BLaER1 treated with 17β-estradiol and CSF1 and Interleukin-3, amounts not matched to agents 10 nM and 100 nM (cell line): ENCODE measurements at regions not wholly inside any gene's neighbourhood (a gene's known extent, or its start where the extent isn't known, plus 50 kb on each side); places are given as distances from the start of the nearest gene placed in this dataset.

Source experiments
- H3K27ac ChIP-seq, 11 experiments: shearing (Covaris generic); formaldehyde crosslinking; 2 replicates each; pipeline ENCODE4 v1.8.1; 2022
- H3K27me3 ChIP-seq, 11 experiments: shearing (Covaris generic); formaldehyde crosslinking; 2 replicates each; pipeline ENCODE4 v1.8.1; 2022
- H3K36me3 ChIP-seq, 11 experiments: shearing (Covaris generic); formaldehyde crosslinking; 2 replicates each; pipeline ENCODE4 v1.8.1; 2022
- H3K4me1 ChIP-seq, 10 experiments: shearing (Covaris generic); formaldehyde crosslinking; 2 replicates each; pipeline ENCODE4 v1.8.1; 2022
- H3K4me2 ChIP-seq, 11 experiments: shearing (Covaris generic); formaldehyde crosslinking; 2 replicates each; pipeline ENCODE4 v1.8.1; 2022
- H3K4me3 ChIP-seq, 10 experiments: shearing (Covaris generic); formaldehyde crosslinking; 2 replicates each; pipeline ENCODE4 v1.8.1; 2022
- H3K9ac ChIP-seq, 11 experiments: shearing (Covaris generic); formaldehyde crosslinking; 2 replicates each; pipeline ENCODE4 v1.8.1; 2022
- H3K9me3 ChIP-seq, 11 experiments: shearing (Covaris generic); formaldehyde crosslinking; replicated peaks in 1 of 11; 2 replicates each; pipeline ENCODE4 v1.8.1; 2022
- H4K20me1 ChIP-seq, 11 experiments: shearing (Covaris generic); formaldehyde crosslinking; 2 replicates each; pipeline ENCODE4 v1.8.1; 2022
- Cebpa-rat ChIP-seq, 11 experiments: shearing (Covaris generic); IDR thresholded peaks; 2 replicates each; pipeline ENCODE4 v1.8.1; 2022

DNA sequence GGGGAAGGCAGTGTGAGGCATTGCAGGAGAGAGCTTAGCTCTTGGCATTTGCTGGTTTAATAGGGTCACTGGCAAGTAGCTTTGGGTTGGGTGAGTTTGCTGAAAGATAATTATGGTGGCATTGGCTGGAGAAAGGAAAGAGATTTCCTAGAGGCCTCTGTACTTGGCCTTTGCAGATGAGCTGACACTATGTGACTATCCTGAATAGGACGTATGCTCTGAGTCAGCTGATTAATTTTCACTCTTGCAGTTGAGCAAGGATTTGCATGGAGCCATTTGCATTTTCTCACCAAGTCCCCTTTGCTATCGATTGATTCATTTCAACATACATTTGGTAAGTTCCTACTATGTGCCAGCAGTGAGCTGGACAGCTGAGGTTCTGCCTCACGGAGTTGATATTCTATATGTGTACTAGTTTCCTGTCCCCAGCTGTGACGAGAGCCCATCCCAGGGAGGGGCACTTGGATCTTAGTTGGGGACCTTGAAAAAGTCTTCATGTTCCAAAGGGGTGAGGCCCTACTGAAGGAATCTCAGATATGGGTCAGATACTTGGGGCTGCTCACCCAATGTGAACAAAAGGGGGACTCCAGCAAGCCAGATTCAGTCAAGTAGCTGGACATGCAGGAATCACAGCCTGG lies 245.7 kb downstream of the LOXHD1 start:
- Histone ChIP-seq H3K9ac (no peak overlapping the region), H3K4me3 (no peak overlapping the region), H4K20me1 (peaks cover 0 to 83% (median 71%) of the 10 kb centered on the region in 11 experiments; a peak in 18 of 22 replicates), H3K4me1 (peaks cover 31 to 70% (median 62%) of the 10 kb centered on the region in 10 experiments), H3K4me2 (peak overlapping the region in 4 of 11 experiments; percentile 8 to 36 (median 26); a peak in 5 of 22 replicates), H3K9me3 (no peaks in the 10 kb centered on the region), H3K27me3 (no peaks in the 10 kb centered on the region), H3K27ac (0 out of 22 replicates have a peak overlapping the region, but pooled peaks of 1 of the 11 experiments have one; percentile 23), H3K36me3 (peaks cover 0 to 32% (median 4%) of the 10 kb centered on the region in 11 experiments; a peak in 10 of 22 replicates)
- TF ChIP-seq Cebpa-rat (IDR thresholded peaks at IDR 0.05), result no peak

DNA sequence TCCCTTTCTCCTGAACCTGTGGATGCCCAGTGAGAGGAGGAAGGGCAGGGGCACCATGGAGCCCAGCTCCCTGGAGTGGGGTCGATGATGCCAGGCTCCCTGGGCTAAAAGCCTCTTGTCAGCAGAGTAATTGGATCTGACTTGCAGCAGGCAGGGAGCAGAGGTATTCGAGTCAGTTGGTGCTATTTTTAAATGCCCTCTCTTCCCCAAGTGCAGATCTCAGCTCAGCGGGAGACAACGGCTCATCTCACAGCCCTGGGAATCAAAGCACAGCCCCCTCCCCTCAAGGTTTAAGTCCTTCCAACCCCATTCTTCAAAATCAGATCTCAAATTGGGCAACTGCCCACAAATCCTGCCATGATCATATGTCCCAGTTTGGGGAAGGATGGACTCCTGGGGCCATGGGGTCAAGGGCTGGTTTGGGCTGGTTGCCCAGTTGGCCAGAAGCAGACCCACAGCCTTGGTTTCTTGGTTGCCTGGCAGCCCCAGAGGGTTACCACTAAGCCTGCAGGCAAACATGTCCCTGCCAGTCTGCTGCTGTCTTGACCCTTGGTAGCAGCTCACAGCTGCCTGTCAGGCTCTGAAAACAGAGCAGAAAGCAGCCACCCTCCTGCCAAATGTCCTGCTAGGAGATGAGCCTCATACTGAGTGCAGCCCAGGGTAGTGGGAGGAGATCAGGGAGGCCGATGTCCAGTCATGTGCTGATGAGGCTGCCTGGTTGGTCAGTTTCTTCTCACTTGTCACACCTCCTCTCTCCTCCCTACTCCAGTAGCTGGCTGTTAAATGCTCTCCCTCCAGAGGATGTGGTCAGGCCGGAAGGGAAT lies 244.9 kb downstream of the LOXHD1 start:
- Histone ChIP-seq H4K20me1 (peaks cover 0 to 77% (median 63%) of the 10 kb centered on the region in 11 experiments; a peak in 18 of 22 replicates), H3K9ac (no peak overlapping the region), H3K27me3 (no peaks in the 10 kb centered on the region), H3K4me3 (no peak overlapping the region), H3K27ac (0 out of 22 replicates have a peak overlapping the region, but pooled peaks of 1 of the 11 experiments have one; percentile 23), H3K4me1 (peaks cover 23 to 66% (median 54%) of the 10 kb centered on the region in 10 experiments), H3K9me3 (no peaks in the 10 kb centered on the region), H3K36me3 (peaks cover 0 to 33% (median 4%) of the 10 kb centered on the region in 11 experiments; a peak in 10 of 22 replicates), H3K4me2 (peak overlapping the region in 4 of 11 experiments; percentile 8 to 36 (median 26); a peak in 4 of 22 replicates)
- TF ChIP-seq Cebpa-rat (IDR thresholded peaks at IDR 0.05), result no peak

GRCh38 chr18:46412916-46413315 lies 244.1 kb downstream of the LOXHD1 start:
- Histone ChIP-seq H3K27ac (no peak overlapping the region), H3K27me3 (no peaks in the 10 kb centered on the region), H3K9me3 (no peaks in the 10 kb centered on the region), H4K20me1 (peaks cover 0 to 70% (median 57%) of the 10 kb centered on the region in 11 experiments; a peak in 18 of 22 replicates), H3K4me2 (no peak overlapping the region), H3K9ac (no peak overlapping the region), H3K36me3 (peaks cover 0 to 33% (median 4%) of the 10 kb centered on the region in 11 experiments; a peak in 10 of 22 replicates), H3K4me1 (peaks cover 15 to 59% (median 47%) of the 10 kb centered on the region in 10 experiments), H3K4me3 (no peak overlapping the region)
- TF ChIP-seq Cebpa-rat (IDR thresholded peaks at IDR 0.05), result no peak

DNA sequence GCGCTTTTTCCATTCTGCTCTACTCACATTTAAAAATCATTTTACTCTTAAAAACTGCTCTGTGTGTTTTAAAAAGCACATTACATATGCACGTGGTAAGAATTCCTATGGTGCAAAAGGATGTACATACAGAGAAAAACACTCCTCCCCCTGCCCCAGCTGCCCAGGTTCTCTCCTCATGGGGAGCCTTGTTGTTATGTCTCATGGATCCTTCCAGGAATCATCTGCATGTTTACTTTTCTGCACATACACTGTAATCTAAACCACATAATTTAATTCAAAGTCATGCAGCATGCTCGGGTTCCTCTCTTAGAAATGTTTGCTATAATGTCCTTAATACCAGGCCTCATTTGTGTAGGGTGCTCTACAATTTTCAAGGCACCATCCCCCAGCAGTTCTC lies 243.3 kb downstream of the LOXHD1 start:
- H3K36me3 ChIP-seq, result peaks cover 0 to 33% (median 4%) of the 10 kb centered on the region in 11 experiments; a peak in 10 of 22 replicates
- no peak for TF ChIP-seq Cebpa-rat (IDR thresholded peaks at IDR 0.05)
- H3K9me3 ChIP-seq, result no peaks in the 10 kb centered on the region
- H4K20me1 ChIP-seq, result peaks cover 0 to 66% (median 53%) of the 10 kb centered on the region in 11 experiments; a peak in 18 of 22 replicates
- no peak overlapping the region for H3K27ac ChIP-seq
- H3K4me2 ChIP-seq, result no peak overlapping the region
- no peak overlapping the region for H3K9ac ChIP-seq
- no peaks in the 10 kb centered on the region for H3K27me3 ChIP-seq
- no peak overlapping the region for H3K4me3 ChIP-seq
- peaks cover 9 to 59% (median 47%) of the 10 kb centered on the region in 10 experiments for H3K4me1 ChIP-seq

- no peak for TF ChIP-seq Cebpa-rat (IDR thresholded peaks at IDR 0.05)
These were observed 242.2 kb downstream of the LOXHD1 start for GRCh38 chr18:46414863-46415262.

GRCh38 chr18:46415532-46416252 lies 241.3 kb downstream of the LOXHD1 start:
- Histone ChIP-seq H3K9me3 (no peaks in the 10 kb centered on the region), H4K20me1 (peaks cover 0 to 62% (median 48%) of the 10 kb centered on the region in 11 experiments; a peak in 17 of 22 replicates), H3K4me1 (peaks cover 11 to 52% (median 41%) of the 10 kb centered on the region in 10 experiments), H3K27ac (no peak overlapping the region), H3K4me3 (no peak overlapping the region), H3K27me3 (no peaks in the 10 kb centered on the region), H3K9ac (no peak overlapping the region), H3K36me3 (peaks cover 0 to 33% (median 5%) of the 10 kb centered on the region in 11 experiments; a peak in 10 of 22 replicates), H3K4me2 (peak overlapping the region in 4 of 11 experiments; percentile 4 to 33 (median 12); a peak in 5 of 22 replicates)
- no peak for TF ChIP-seq Cebpa-rat (IDR thresholded peaks at IDR 0.05)

More at GRCh38 chr18:46414863-46415262, 242.2 kb downstream of the LOXHD1 start:
- Histone ChIP-seq H3K27ac (no peak overlapping the region), H3K4me3 (no peak overlapping the region), H3K36me3 (peaks cover 0 to 33% (median 4%) of the 10 kb centered on the region in 11 experiments; a peak in 10 of 22 replicates), H4K20me1 (peaks cover 0 to 66% (median 53%) of the 10 kb centered on the region in 11 experiments; a peak in 17 of 22 replicates), H3K9ac (no peak overlapping the region), H3K4me1 (peaks cover 11 to 59% (median 47%) of the 10 kb centered on the region in 10 experiments), H3K4me2 (no peak overlapping the region), H3K27me3 (no peaks in the 10 kb centered on the region), H3K9me3 (no peaks in the 10 kb centered on the region)

GRCh38 chr18:46416706-46417638 lies 240.0 kb downstream of the LOXHD1 start:
- Histone ChIP-seq H3K27ac (no peak overlapping the region), H3K27me3 (no peaks in the 10 kb centered on the region), H3K36me3 (peaks cover 0 to 33% (median 5%) of the 10 kb centered on the region in 11 experiments; a peak in 10 of 22 replicates), H3K4me1 (peaks cover 11 to 50% (median 37%) of the 10 kb centered on the region in 10 experiments), H4K20me1 (peaks cover 0 to 55% (median 35%) of the 10 kb centered on the region in 11 experiments; a peak in 16 of 22 replicates), H3K9me3 (no peaks in the 10 kb centered on the region), H3K4me2 (peak overlapping the region in 4 of 11 experiments; percentile 4 to 33 (median 12); a peak in 5 of 22 replicates), H3K9ac (no peak overlapping the region), H3K4me3 (no peak overlapping the region)
- TF ChIP-seq Cebpa-rat (IDR thresholded peaks at IDR 0.05), result no peak
